Spleen (tissue), 7 donors: ENCODE measurements at regions not wholly inside any gene's neighbourhood (a gene's known extent, or its start where the extent isn't known, plus 50 kb on each side); places are given as distances from the start of the nearest gene placed in this dataset.

ENCODE experiments used
- CTCF ChIP-seq, 11 experiments: fragments of 200-600 bp in 7 of 11; fragments of 450-650 bp in 4 of 11; sonication (generic) in 4 of 11; IDR thresholded peaks in 8 of 11; conservative IDR thresholded peaks in 3 of 11; 1 replicate in 7 of 11; 2 replicates in 4 of 11; pipeline versions ENCODE4 v1.4.0 to v1.8.0; 2016 to 2021; ENCODE audit warnings: antibody characterized with exemption in 11 of 11, inconsistent platforms in 4 of 11, mild to moderate bottlenecking in 1 of 11
- POLR2A ChIP-seq, 3 donors: fragments of 450-650 bp; IDR thresholded peaks; one replicate each; pipeline ENCODE4 v1.5.1; 2017; ENCODE audit warnings: antibody characterized with exemption in 3 of 3, mild to moderate bottlenecking in 1 of 3
- donor health status: DM: no; HTN: no; CAD: no; lungs with moderate emphysema.
- donor health status: DM: no; HTN: no; CAD: no.
- donor health status: DM: no; HTN: no; CAD: no.

- TF ChIP-seq CTCF (IDR thresholded peaks at IDR 0.05 in 8 of 11, conservative IDR thresholded peaks at IDR 0.05 in 3 of 11) (no peak), POLR2A (IDR thresholded peaks at IDR 0.05) (no peak)
Observed at GRCh38 chr17:71063559-71063958, 894.2 kb downstream of the KCNJ2 start.
